ENCODE measurements at regions not wholly inside any gene's neighbourhood (a gene's known extent, or its start where the extent isn't known, plus 50 kb on each side); places are given as distances from the start of the nearest gene placed in this dataset.

GRCh38 chr10:83539528-83540308, 599.6 kb upstream of the GHITM start:
- H3K36me3 ChIP-seq, result no peaks in the 10 kb centered on the region
- no peaks in the 10 kb centered on the region for H3K9me3 ChIP-seq
- H3K4me1 ChIP-seq, result no peaks in the 10 kb centered on the region
- intact Hi-C loops (cut with DNase I), result no loop called here
- TF ChIP-seq POLR2AphosphoS5 (IDR thresholded peaks at IDR 0.05; ENCODE audit: insufficient read depth in 1 of 2, low read depth in 1 of 2) (no peak), POLR2A (IDR thresholded peaks at IDR 0.05) (no peak), CTCF (IDR thresholded peaks at IDR 0.05) (no peak)
- no peak overlapping the region for H3K4me3 ChIP-seq
- no peak for DNase-seq (ENCODE audit: extremely low spot score in 2 of 2)
- no peaks in the 10 kb centered on the region for H3K27me3 ChIP-seq
- H3K27ac ChIP-seq, result no peak overlapping the region

- TF ChIP-seq CTCF (IDR thresholded peaks at IDR 0.05) (no peak), POLR2AphosphoS5 (IDR thresholded peaks at IDR 0.05; ENCODE audit: insufficient read depth in 1 of 2, low read depth in 1 of 2) (no peak)
- Histone ChIP-seq H3K27me3 (no peaks in the 10 kb centered on the region), H3K4me1 (no peaks in the 10 kb centered on the region), H3K4me3 (no peak overlapping the region), H3K27ac (no peak overlapping the region), H3K9me3 (no peaks in the 10 kb centered on the region), H3K36me3 (no peaks in the 10 kb centered on the region)
- no peak for DNase-seq (ENCODE audit: extremely low spot score in 2 of 2)
- intact Hi-C loops (cut with DNase I), result no loop called here
Measured at GRCh38 chr10:83541046-83541445, 598.3 kb upstream of the GHITM start.

- H3K36me3 ChIP-seq, result no peaks in the 10 kb centered on the region
- no peaks in the 10 kb centered on the region for H3K27me3 ChIP-seq
- TF ChIP-seq POLR2A (IDR thresholded peaks at IDR 0.05) (no peak), POLR2AphosphoS5 (IDR thresholded peaks at IDR 0.05; ENCODE audit: insufficient read depth in 1 of 2, low read depth in 1 of 2) (no peak), CTCF (IDR thresholded peaks at IDR 0.05) (no peak)
- intact Hi-C loops (cut with DNase I), result no loop called here
- DNase-seq (ENCODE audit: extremely low spot score in 2 of 2), result no peak
- H3K9me3 ChIP-seq, result no peaks in the 10 kb centered on the region
- H3K4me1 ChIP-seq, result no peaks in the 10 kb centered on the region
- no peak overlapping the region for H3K27ac ChIP-seq
- no peak overlapping the region for H3K4me3 ChIP-seq
Measured at GRCh38 chr10:83542774-83543411, 596.4 kb upstream of the GHITM start.

- Histone ChIP-seq H3K27me3 (no peaks in the 10 kb centered on the region), H3K9me3 (no peaks in the 10 kb centered on the region), H3K27ac (no peak overlapping the region), H3K4me1 (no peaks in the 10 kb centered on the region), H3K4me3 (no peak overlapping the region), H3K36me3 (no peaks in the 10 kb centered on the region)
- TF ChIP-seq POLR2A (IDR thresholded peaks at IDR 0.05) (no peak), POLR2AphosphoS5 (IDR thresholded peaks at IDR 0.05; ENCODE audit: insufficient read depth in 1 of 2, low read depth in 1 of 2) (no peak), CTCF (IDR thresholded peaks at IDR 0.05) (no peak)
- intact Hi-C loops (cut with DNase I), result no loop called here
- DNase-seq (ENCODE audit: extremely low spot score in 2 of 2), result no peak
Measured at GRCh38 chr10:83543691-83544462, 595.4 kb upstream of the GHITM start.

All from vagina (tissue), 2 donors.